HG02642 (cell line): ENCODE measurements at regions not wholly inside any gene's neighbourhood (a gene's known extent, or its start where the extent isn't known, plus 50 kb on each side); places are given as distances from the start of the nearest gene placed in this dataset.
"Not testable (repeated sequence)": the region's sequence is repeated elsewhere in the genome, so short reads cannot be mapped to it uniquely, and the experiment has no call there.

Experiments
- ATAC-seq: cut with Tn5 transposase; IDR thresholded peaks from one replicate; pipeline ENCODE4 v1.9.1; 2021; ENCODE audit warnings: mild to moderate bottlenecking; ENCODE audit not compliant: unreplicated experiment, poor library complexity

DNA sequence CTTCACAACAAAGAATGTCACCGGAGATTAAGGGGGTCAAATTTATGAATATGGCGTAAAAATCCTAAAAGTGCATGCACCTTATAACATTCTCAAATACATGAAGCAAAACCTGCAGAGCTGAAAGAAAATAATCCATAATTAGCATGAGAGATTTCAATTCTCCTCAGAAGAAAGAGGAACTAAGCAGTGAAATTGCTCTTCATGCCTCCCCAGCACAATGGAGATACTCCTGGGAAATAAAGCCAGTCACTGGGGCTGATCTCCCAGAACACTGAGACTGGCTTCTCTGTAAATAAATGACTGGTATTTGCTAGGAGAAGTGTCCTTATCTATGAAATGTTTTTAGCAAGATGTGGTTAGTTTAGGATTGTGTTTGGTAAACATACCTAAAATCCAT is 68.1 kb downstream of the GOLGA6L6 start:
- ATAC-seq: peak; percentile 29

- peak; percentile 60 for ATAC-seq
These were observed 68.6 kb downstream of the GOLGA6L6 start for GRCh38 chr15:20472983-20473382.

- not testable (repeated sequence) for ATAC-seq
These were observed 70.8 kb downstream of the GOLGA6L6 start for GRCh38 chr15:20470810-20471209.

DNA sequence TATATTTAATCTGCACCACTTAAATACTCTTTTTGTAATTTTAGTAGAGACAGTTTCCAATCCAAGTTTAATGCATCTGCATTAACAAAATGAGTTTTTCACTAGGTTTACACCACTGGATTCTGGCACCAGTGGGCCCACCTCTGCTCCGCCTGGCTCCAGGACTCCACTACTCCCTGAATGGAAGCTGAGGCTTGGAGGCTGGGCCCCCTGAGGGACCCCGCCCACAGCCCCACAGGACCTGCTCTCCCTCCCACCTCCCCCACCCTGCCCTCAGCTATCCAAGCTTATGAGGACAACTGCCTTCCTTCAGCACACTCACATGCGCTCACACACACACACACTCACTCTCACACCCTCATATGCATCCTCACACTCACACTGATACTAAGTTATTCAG is 100.5 kb downstream of the GOLGA6L6 start:
- not testable (repeated sequence) for ATAC-seq

- not testable (repeated sequence) for ATAC-seq
These were observed 101.2 kb downstream of the GOLGA6L6 start for GRCh38 chr15:20440390-20440789.

DNA sequence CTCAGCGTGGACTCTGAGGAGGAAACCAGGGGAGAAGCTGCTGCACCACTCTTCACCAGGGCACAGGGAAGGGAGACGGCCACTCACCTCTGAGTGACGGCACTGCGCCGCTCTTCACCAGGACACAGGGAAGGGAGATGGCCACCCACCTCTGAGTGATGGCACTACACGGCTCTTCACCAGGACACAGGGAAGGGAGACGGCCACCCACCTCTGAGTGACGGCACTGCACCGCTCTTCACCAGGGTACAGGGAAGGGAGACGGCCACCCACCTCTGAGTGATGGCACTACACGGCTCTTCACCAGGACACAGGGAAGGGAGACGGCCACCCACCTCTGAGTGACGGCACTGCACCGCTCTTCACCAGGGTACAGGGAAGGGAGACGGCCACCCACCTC is 102.5 kb downstream of the GOLGA6L6 start:
- not testable (repeated sequence) for ATAC-seq

DNA sequence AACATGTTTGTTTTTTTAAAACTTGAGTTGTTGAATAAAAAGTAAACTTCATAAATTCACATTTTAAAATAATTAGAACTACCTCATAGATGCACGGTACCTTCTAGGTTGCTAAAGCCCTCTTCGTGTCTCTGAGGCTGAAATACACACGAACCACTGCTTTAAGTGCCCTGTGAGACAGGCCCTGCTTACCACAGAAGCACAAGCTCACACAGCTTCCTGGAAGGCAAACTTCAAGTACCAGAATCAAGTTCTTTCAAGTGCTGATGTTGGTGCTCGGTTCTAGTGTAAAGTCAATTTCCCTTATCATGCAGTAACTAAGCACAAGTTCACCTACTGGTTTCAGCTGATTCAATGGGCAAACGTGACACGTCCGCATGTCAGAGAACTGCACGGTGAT is 103.3 kb downstream of the GOLGA6L6 start:
- not testable (repeated sequence) for ATAC-seq

GRCh38 chr15:20433468-20433867 is 108.1 kb downstream of the GOLGA6L6 start:
- not testable (repeated sequence) for ATAC-seq

DNA sequence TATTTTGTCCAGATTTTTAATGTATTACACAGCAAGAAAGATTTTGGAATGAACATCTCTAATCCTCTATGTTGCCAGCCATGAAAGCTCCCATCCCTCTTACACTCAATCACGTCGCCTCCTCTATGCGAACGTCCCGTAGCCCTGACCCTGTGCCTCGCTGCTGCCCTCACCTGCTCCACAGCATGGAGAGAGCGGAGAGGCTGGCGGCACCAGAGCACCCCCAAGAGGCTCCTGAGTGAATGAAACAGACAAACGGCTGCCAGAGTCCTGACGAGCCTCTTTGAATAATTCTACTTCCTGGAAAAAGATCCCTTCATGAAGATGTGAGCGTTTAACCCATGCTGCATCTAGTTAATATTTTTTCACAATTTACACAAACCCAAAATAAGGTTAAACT is 111.1 kb downstream of the GOLGA6L6 start:
- ATAC-seq: not testable (repeated sequence)

GRCh38 chr15:20420710-20421109 is 120.9 kb downstream of the GOLGA6L6 start:
- ATAC-seq: not testable (repeated sequence)

GRCh38 chr15:20416618-20417017 is 125.0 kb downstream of the GOLGA6L6 start:
- ATAC-seq: not testable (repeated sequence)

DNA sequence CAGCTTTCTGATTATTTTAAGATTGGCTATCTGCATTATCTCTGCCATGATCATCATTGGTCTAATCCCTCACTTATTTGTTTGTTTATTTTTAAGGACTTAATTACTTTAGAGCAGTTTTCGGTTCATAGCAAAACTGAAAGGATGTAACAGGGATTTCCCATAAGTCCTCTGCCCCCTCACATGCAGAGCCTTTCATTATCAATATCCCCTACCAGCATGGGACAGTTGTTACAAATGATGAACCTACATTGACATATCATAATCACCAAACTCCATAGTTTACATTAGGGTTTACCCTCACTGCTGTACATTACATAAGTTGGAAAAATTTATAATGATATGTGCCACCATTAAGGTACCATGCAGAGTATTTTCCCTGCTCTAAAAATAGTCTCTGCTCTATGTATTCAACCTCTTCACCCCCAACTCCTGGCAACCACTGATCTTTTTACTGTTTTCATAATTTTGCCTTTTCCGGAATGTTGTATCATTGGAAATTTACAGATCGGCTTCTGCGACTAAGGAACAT is 131.9 kb downstream of the GOLGA6L6 start:
- not testable (repeated sequence) for ATAC-seq

- no peak for ATAC-seq
These were observed 132.4 kb downstream of the GOLGA6L6 start for GRCh38 chr15:20409247-20409646.

DNA sequence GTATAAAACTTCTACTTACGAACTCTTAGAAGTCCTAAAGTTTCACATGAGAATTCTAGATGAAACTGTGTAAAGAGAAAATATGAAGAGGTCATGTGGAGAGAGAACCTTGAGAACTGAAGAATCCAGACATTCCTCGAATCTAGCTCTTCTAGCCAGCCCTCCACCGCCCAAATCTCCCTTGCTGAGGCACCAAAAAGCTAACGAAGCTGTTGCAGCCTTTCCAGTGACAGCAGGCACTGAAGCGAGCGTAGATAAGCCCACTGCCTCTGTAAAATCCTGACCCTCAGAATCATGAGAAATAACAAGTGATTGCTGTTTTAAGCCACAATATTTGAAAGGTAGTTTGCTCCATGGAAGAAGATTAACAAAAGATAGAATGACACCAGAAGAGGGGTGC is 134.0 kb downstream of the GOLGA6L6 start:
- ATAC-seq: no peak

GRCh38 chr15:20404571-20404970 is 137.0 kb downstream of the GOLGA6L6 start:
- ATAC-seq: not testable (repeated sequence)

DNA sequence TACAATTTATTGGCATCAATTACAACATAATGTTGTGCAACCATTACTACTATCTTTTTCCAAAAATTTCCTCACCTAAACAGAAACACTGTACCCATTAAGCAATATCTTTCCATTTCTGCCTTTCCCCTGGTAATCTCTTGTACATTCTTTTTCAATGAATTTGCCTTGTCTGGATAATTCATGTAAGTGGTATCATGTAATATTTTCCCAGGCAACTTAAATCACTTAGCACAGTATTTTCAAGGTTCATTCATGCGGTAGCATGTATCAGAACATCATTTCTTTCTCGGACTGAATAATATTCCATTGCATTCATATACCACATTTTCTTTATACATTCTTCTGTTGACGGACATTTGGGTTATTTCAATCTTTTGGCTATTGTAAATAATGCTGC is 139.0 kb downstream of the GOLGA6L6 start:
- not testable (repeated sequence) for ATAC-seq

- not testable (repeated sequence) for ATAC-seq
These were observed 140.5 kb downstream of the GOLGA6L6 start for GRCh38 chr15:20401058-20401457.

DNA sequence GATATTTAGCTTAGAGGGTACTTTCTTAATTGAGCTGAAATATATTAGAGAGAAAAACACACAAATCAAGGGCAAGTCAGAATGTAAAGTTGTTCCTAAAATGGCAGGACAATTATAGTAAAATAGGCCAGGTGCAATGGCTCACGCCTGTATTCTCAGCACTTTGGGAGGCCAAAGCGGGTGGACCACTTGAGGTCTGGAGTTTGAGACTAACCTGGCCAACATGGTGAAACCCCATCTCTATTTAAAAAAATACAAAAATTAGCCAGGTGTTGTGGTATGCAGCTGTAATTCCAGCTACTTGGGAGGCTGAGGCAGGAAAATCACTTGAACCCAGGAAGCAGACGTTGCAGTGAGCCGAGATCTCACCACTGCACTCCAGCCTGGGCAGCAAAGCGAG is 142.9 kb downstream of the GOLGA6L6 start:
- ATAC-seq: not testable (repeated sequence)

GRCh38 chr15:20388161-20388560 is 153.4 kb downstream of the GOLGA6L6 start:
- ATAC-seq: not testable (repeated sequence)

DNA sequence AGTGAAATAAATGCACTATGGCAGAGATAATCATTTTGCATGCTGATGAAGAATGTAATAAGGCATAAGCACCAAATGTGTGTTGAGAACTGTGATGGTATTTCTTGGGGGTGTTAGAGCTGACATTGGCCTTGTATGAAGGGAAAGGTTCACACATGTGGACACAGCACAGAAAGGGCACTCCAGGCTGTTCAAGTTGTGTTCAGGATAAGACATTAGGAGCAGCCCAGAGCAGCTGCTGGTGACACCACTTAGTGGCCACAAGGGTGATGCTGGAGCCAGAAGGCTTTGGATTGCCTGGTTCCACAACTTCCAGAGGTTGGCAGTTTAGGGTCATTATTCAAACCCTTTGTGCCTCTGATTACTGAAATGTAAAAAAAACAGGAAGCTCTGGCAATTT is 155.4 kb downstream of the GOLGA6L6 start:
- ATAC-seq: no peak

GRCh38 chr15:20380199-20380598 is 161.4 kb downstream of the GOLGA6L6 start:
- ATAC-seq: not testable (repeated sequence)

- no peak for ATAC-seq
These were observed 164.7 kb downstream of the GOLGA6L6 start for GRCh38 chr15:20376872-20377271.

GRCh38 chr15:20372416-20372815 is 169.2 kb downstream of the GOLGA6L6 start:
- ATAC-seq: not testable (repeated sequence)
